OCI-LY1 (cell line): ENCODE measurements at regions not wholly inside any gene's neighbourhood (a gene's known extent, or its start where the extent isn't known, plus 50 kb on each side); places are given as distances from the start of the nearest gene placed in this dataset.

ENCODE experiments used
- H2AFZ ChIP-seq: fragments of 200-600 bp; sonication (generic), shearing (Covaris generic); 2 replicates; pipeline ENCODE4 v1.6.0; 2014; ENCODE audit warnings: antibody characterized with exemption, mild to moderate bottlenecking, low read length
- H3F3A ChIP-seq: fragments of 200-600 bp; sonication (generic), shearing (Covaris generic); 2 replicates; pipeline ENCODE4 v1.6.0; 2014; ENCODE audit warnings: mild to moderate bottlenecking, antibody characterized with exemption, low read length, moderate library complexity; ENCODE audit not compliant: insufficient read depth
- H3K27ac ChIP-seq: fragments of 200-600 bp; sonication (generic); 2 replicates; pipeline ENCODE4 v1.5.1; 2014; ENCODE audit warnings: low read length, mixed run types, mild to moderate bottlenecking, low read depth; ENCODE audit not compliant: poor library complexity, severe bottlenecking
- H3K27me3 ChIP-seq: fragments of 200-600 bp; sonication (generic); 2 replicates; pipeline ENCODE4 v1.6.0; 2014; ENCODE audit warnings: antibody characterized with exemption, mild to moderate bottlenecking, low read length, moderate library complexity; ENCODE audit not compliant: insufficient read depth
- H3K36me3 ChIP-seq: fragments of 200-600 bp; sonication (generic); 2 replicates; pipeline ENCODE4 v1.6.1; 2014; ENCODE audit warnings: mild to moderate bottlenecking, antibody characterized with exemption, low read length, moderate library complexity, mixed read lengths; ENCODE audit not compliant: insufficient read depth
- H3K4me1 ChIP-seq: fragments of 200-600 bp; sonication (generic); 2 replicates; pipeline ENCODE4 v1.5.1; 2014; ENCODE audit warnings: mild to moderate bottlenecking, low read length, moderate library complexity; ENCODE audit not compliant: insufficient read depth, severe bottlenecking
- H3K4me2 ChIP-seq: fragments of 200-600 bp; sonication (generic), shearing (Covaris generic); 2 replicates; pipeline ENCODE4 v1.6.1; 2014; ENCODE audit warnings: low read length
- H3K4me3 ChIP-seq: fragments of 200-600 bp; sonication (generic); 2 replicates; pipeline ENCODE4 v1.5.1; 2014; ENCODE audit warnings: low read length, low read depth, mild to moderate bottlenecking, mixed read lengths; ENCODE audit not compliant: poor library complexity, severe bottlenecking
- H3K79me2 ChIP-seq: fragments of 200-600 bp; shearing (Covaris generic); 2 replicates; pipeline ENCODE4 v1.6.1; 2016; ENCODE audit warnings: mixed run types, low read length, mixed read lengths; ENCODE audit not compliant: insufficient read depth
- H3K9ac ChIP-seq: fragments of 200-600 bp; sonication (generic), shearing (Covaris generic); 2 replicates; pipeline ENCODE4 v1.6.1; 2014; ENCODE audit warnings: mild to moderate bottlenecking, low read length, mixed read lengths
- H3K9me2 ChIP-seq: fragments of 200-600 bp; sonication (generic), shearing (Covaris generic); 2 replicates; pipeline ENCODE4 v1.6.1; 2014; ENCODE audit warnings: low read depth, mild to moderate bottlenecking, low read length, mixed read lengths
- H3K9me3 ChIP-seq: fragments of 200-600 bp; shearing (Covaris generic); 2 replicates; pipeline ENCODE4 v1.6.1; 2014; ENCODE audit warnings: low read length, mixed read lengths
- H4K20me1 ChIP-seq: fragments of 200-600 bp; sonication (generic), shearing (Covaris generic); 2 replicates; pipeline ENCODE4 v1.6.0; 2016; ENCODE audit warnings: mild to moderate bottlenecking, low read length; ENCODE audit not compliant: insufficient read depth
- CTCF ChIP-seq: fragments of 200-600 bp; sonication (generic), shearing (Covaris generic); IDR thresholded peaks from 2 replicates; pipeline ENCODE4 v1.5.1; 2017; ENCODE audit warnings: mild to moderate bottlenecking, antibody characterized with exemption, low read length, moderate library complexity, mixed read lengths
- EZH2 ChIP-seq: fragments of 200-600 bp; sonication (generic), shearing (Covaris generic); IDR thresholded peaks from 2 replicates; pipeline ENCODE4 v1.8.0; 2017; ENCODE audit warnings: borderline replicate concordance, mixed run types, mild to moderate bottlenecking, antibody characterized with exemption, low read length, moderate library complexity, mixed read lengths

- Histone ChIP-seq H3K27ac (no peak overlapping the region), H3K79me2 (no peaks in the 10 kb centered on the region), H3K27me3 (no peaks in the 10 kb centered on the region), H3F3A (no peaks in the 10 kb centered on the region), H3K4me1 (no peaks in the 10 kb centered on the region), H3K9me2 (no peaks in the 10 kb centered on the region), H3K4me2 (no peak overlapping the region), H3K9ac (no peak overlapping the region), H3K4me3 (no peak overlapping the region), H3K9me3 (no peaks in the 10 kb centered on the region), H3K36me3 (no peaks in the 10 kb centered on the region), H4K20me1 (no peaks in the 10 kb centered on the region), H2AFZ (no peak overlapping the region)
- no peak for TF ChIP-seq EZH2
- TF ChIP-seq CTCF = no peak
Observed at GRCh38 chr10:57786331-57786730, 481.4 kb downstream of the IPMK start.

GRCh38 chr10:57785546-57785945 lies 482.1 kb downstream of the IPMK start:
- Histone ChIP-seq H3K4me2 (no peak overlapping the region), H3K4me3 (no peak overlapping the region), H4K20me1 (no peaks in the 10 kb centered on the region), H3K36me3 (no peaks in the 10 kb centered on the region), H3K27me3 (no peaks in the 10 kb centered on the region), H3K9me2 (no peaks in the 10 kb centered on the region), H3K4me1 (no peaks in the 10 kb centered on the region), H2AFZ (no peak overlapping the region), H3K79me2 (no peaks in the 10 kb centered on the region), H3K27ac (no peak overlapping the region), H3K9me3 (no peaks in the 10 kb centered on the region), H3K9ac (no peak overlapping the region), H3F3A (no peaks in the 10 kb centered on the region)
- TF ChIP-seq CTCF (no peak), EZH2 (no peak)

- H3K4me3 ChIP-seq = no peak overlapping the region
- no peak overlapping the region for H3K27ac ChIP-seq
- no peaks in the 10 kb centered on the region for H3K27me3 ChIP-seq
- H2AFZ ChIP-seq = no peak overlapping the region
- no peak overlapping the region for H3K4me2 ChIP-seq
- no peak overlapping the region for H3K9ac ChIP-seq
- no peaks in the 10 kb centered on the region for H3K79me2 ChIP-seq
- no peaks in the 10 kb centered on the region for H3K36me3 ChIP-seq
- no peak for TF ChIP-seq CTCF
- no peak for TF ChIP-seq EZH2
- no peaks in the 10 kb centered on the region for H3K4me1 ChIP-seq
- H4K20me1 ChIP-seq = no peaks in the 10 kb centered on the region
- H3K9me2 ChIP-seq = no peaks in the 10 kb centered on the region
- H3F3A ChIP-seq = no peaks in the 10 kb centered on the region
- H3K9me3 ChIP-seq = no peaks in the 10 kb centered on the region
Observed at GRCh38 chr10:57785068-57785467, 482.6 kb downstream of the IPMK start.
